ENCODE measurements at regions not wholly inside any gene's neighbourhood (a gene's known extent, or its start where the extent isn't known, plus 50 kb on each side); places are given as distances from the start of the nearest gene placed in this dataset.
"Not testable (repeated sequence)": the region's sequence is repeated elsewhere in the genome, so short reads cannot be mapped to it uniquely, and the experiment has no call there.

GRCh38 chr9:42386477-42386876, 203.0 kb downstream of the SPATA31A6 start:
- DNase-seq (ENCODE audit: low spot score) = peak; percentile 38
- in situ Hi-C loops (cut with MboI; ENCODE audit: low sequenced_read_pairs, unreplicated experiment) = no loop called here
- no peak for TF ChIP-seq CTCF (IDR thresholded peaks at IDR 0.05; ENCODE audit: borderline replicate concordance, control extremely low read depth, extremely low read depth, insufficient read depth, missing control alignments)

GRCh38 chr9:42388146-42388690, 204.8 kb downstream of the SPATA31A6 start:
- in situ Hi-C loops (cut with MboI; ENCODE audit: low sequenced_read_pairs, unreplicated experiment) = no loop called here
- TF ChIP-seq CTCF (IDR thresholded peaks at IDR 0.05; ENCODE audit: borderline replicate concordance, control extremely low read depth, extremely low read depth, insufficient read depth, missing control alignments) = no peak
- DNase-seq (ENCODE audit: low spot score) = peak; percentile 38

GRCh38 chr9:42388846-42389245, 205.4 kb downstream of the SPATA31A6 start:
- in situ Hi-C loops (cut with MboI; ENCODE audit: low sequenced_read_pairs, unreplicated experiment) = no loop called here
- DNase-seq (ENCODE audit: low spot score) = peak; percentile 42
- TF ChIP-seq CTCF (IDR thresholded peaks at IDR 0.05; ENCODE audit: borderline replicate concordance, control extremely low read depth, extremely low read depth, insufficient read depth, missing control alignments) = no peak

- in situ Hi-C loops (cut with MboI; ENCODE audit: low sequenced_read_pairs, unreplicated experiment); DNase-seq (ENCODE audit: low spot score): not testable (repeated sequence)
Measured at GRCh38 chr9:42392773-42393455, 209.5 kb downstream of the SPATA31A6 start.

GRCh38 chr9:42396318-42396717, 212.9 kb downstream of the SPATA31A6 start:
- TF ChIP-seq CTCF (IDR thresholded peaks at IDR 0.05; ENCODE audit: borderline replicate concordance, control extremely low read depth, extremely low read depth, insufficient read depth, missing control alignments) = no peak
- in situ Hi-C loops (cut with MboI; ENCODE audit: low sequenced_read_pairs, unreplicated experiment) = no loop called here
- no peak for DNase-seq (ENCODE audit: low spot score)

- DNase-seq (ENCODE audit: low spot score); in situ Hi-C loops (cut with MboI; ENCODE audit: low sequenced_read_pairs, unreplicated experiment): not testable (repeated sequence)
Measured at GRCh38 chr9:42397336-42397735, 213.9 kb downstream of the SPATA31A6 start.

- in situ Hi-C loops (cut with MboI; ENCODE audit: low sequenced_read_pairs, unreplicated experiment); DNase-seq (ENCODE audit: low spot score): not testable (repeated sequence)
Measured at GRCh38 chr9:42402919-42403318, 219.5 kb downstream of the SPATA31A6 start.

GRCh38 chr9:42409581-42409980, 226.1 kb downstream of the SPATA31A6 start:
- in situ Hi-C loops (cut with MboI; ENCODE audit: low sequenced_read_pairs, unreplicated experiment); DNase-seq (ENCODE audit: low spot score): not testable (repeated sequence)

- not testable (repeated sequence) for DNase-seq (ENCODE audit: low spot score)
Measured at GRCh38 chr9:42412354-42412753, 228.9 kb downstream of the SPATA31A6 start.

GRCh38 chr9:42414865-42415264, 231.4 kb downstream of the SPATA31A6 start:
- DNase-seq (ENCODE audit: low spot score); in situ Hi-C loops (cut with MboI; ENCODE audit: low sequenced_read_pairs, unreplicated experiment): not testable (repeated sequence)

More at GRCh38 chr9:42412354-42412753, 228.9 kb downstream of the SPATA31A6 start:
- in situ Hi-C loops (cut with MboI; ENCODE audit: low sequenced_read_pairs, unreplicated experiment) = not testable (repeated sequence)

GRCh38 chr9:42419652-42420051, 236.2 kb downstream of the SPATA31A6 start:
- in situ Hi-C loops (cut with MboI; ENCODE audit: low sequenced_read_pairs, unreplicated experiment); DNase-seq (ENCODE audit: low spot score): not testable (repeated sequence)

GRCh38 chr9:42420324-42420723, 236.9 kb downstream of the SPATA31A6 start:
- in situ Hi-C loops (cut with MboI; ENCODE audit: low sequenced_read_pairs, unreplicated experiment); DNase-seq (ENCODE audit: low spot score): not testable (repeated sequence)

- in situ Hi-C loops (cut with MboI; ENCODE audit: low sequenced_read_pairs, unreplicated experiment); DNase-seq (ENCODE audit: low spot score): not testable (repeated sequence)
Measured at GRCh38 chr9:42421630-42422029, 238.2 kb downstream of the SPATA31A6 start.
